Neural cell (in vitro differentiated cells): ENCODE measurements at regions not wholly inside any gene's neighbourhood (a gene's known extent, or its start where the extent isn't known, plus 50 kb on each side); places are given as distances from the start of the nearest gene placed in this dataset.

Source experiments
- H2AFZ ChIP-seq: fragments of 200-600, 300-800 bp; sonication (generic), shearing (Covaris generic); 2 replicates; pipeline ENCODE4 v1.6.0; 2014; ENCODE audit warnings: low read depth, mild to moderate bottlenecking, antibody characterized with exemption, low read length, moderate library complexity
- H3F3A ChIP-seq: fragments of 200-600 bp; shearing (Covaris generic); 2 replicates; pipeline ENCODE4 v1.6.1; 2016; ENCODE audit warnings: mild to moderate bottlenecking, moderate library complexity, mixed read lengths, antibody characterized with exemption, low read length; ENCODE audit not compliant: insufficient read depth, poor library complexity, severe bottlenecking
- H3K27ac ChIP-seq: fragments of 200-600, 300-800 bp; sonication (generic), shearing (Covaris generic); 2 replicates; pipeline ENCODE4 v1.5.1; 2014; ENCODE audit warnings: mild to moderate bottlenecking, low read length, moderate library complexity
- H3K27me3 ChIP-seq: fragments of 300-800, 200-600 bp; sonication (generic), shearing (Covaris generic); 2 replicates; pipeline ENCODE4 v1.6.0; 2014; ENCODE audit warnings: mild to moderate bottlenecking, low read depth, low read length, moderate library complexity; ENCODE audit not compliant: insufficient read depth
- H3K36me3 ChIP-seq: fragments of 300-800, 200-600 bp; sonication (generic), shearing (Covaris generic); 2 replicates; pipeline ENCODE4 v1.5.1; 2014; ENCODE audit warnings: mild to moderate bottlenecking, antibody characterized with exemption, low read length, moderate library complexity; ENCODE audit not compliant: insufficient read depth
- H3K4me2 ChIP-seq: fragments of 300-800, 200-600 bp; sonication (generic), shearing (Covaris generic); 2 replicates; pipeline ENCODE4 v1.6.0; 2014; ENCODE audit warnings: mild to moderate bottlenecking, low read length
- H3K4me3 ChIP-seq: fragments of 300-800, 200-600 bp; sonication (generic), shearing (Covaris generic); 2 replicates; pipeline ENCODE4 v1.5.1; 2014; ENCODE audit warnings: mild to moderate bottlenecking, low read length, moderate library complexity
- H3K79me2 ChIP-seq: fragments of 200-600 bp; shearing (Covaris generic); replicated peaks from 2 replicates; pipeline ENCODE4 v1.6.0; 2014; ENCODE audit warnings: mild to moderate bottlenecking, low read length, moderate library complexity; ENCODE audit not compliant: insufficient read depth
- H3K9ac ChIP-seq: fragments of 300-800, 200-600 bp; sonication (generic), shearing (Covaris generic); 2 replicates; pipeline ENCODE4 v1.6.1; 2016; ENCODE audit warnings: mild to moderate bottlenecking, low read length, mixed read lengths
- H3K9me2 ChIP-seq: fragments of 200-600 bp; shearing (Covaris generic); 2 replicates; pipeline ENCODE4 v1.6.1; 2016; ENCODE audit warnings: mild to moderate bottlenecking, low read length, mixed read lengths; ENCODE audit not compliant: insufficient read depth
- H3K9me3 ChIP-seq: fragments of 200-600, 300-800 bp; sonication (generic), shearing (Covaris generic); 2 replicates; pipeline ENCODE4 v1.6.1; 2016; ENCODE audit warnings: mild to moderate bottlenecking, mixed run types, low read length, moderate library complexity, mixed read lengths
- H4K20me1 ChIP-seq: fragments of 200-600 bp; shearing (Covaris generic); 2 replicates; pipeline ENCODE4 v1.6.1; 2016; ENCODE audit warnings: mild to moderate bottlenecking, mixed run types; ENCODE audit not compliant: insufficient read depth
- CTCF ChIP-seq: fragments of 450-650 bp; IDR thresholded peaks from 2 replicates; pipeline ENCODE4 v1.5.1; 2014; ENCODE audit warnings: antibody characterized with exemption, mild to moderate bottlenecking, moderate library complexity; ENCODE audit not compliant: poor library complexity, severe bottlenecking
- EP300 ChIP-seq: fragments of 450-650 bp; conservative IDR thresholded peaks from 2 replicates; pipeline ENCODE4 v1.6.1; 2014; ENCODE audit warnings: antibody characterized with exemption, mild to moderate bottlenecking, moderate library complexity; ENCODE audit not compliant: poor library complexity, severe bottlenecking
- EZH2 ChIP-seq: fragments of 200-600, 300-800 bp; shearing (Covaris generic), sonication (generic); IDR thresholded peaks from 2 replicates; pipeline ENCODE4 v1.6.1; 2014; ENCODE audit warnings: antibody characterized with exemption, low read length, borderline replicate concordance, mild to moderate bottlenecking; ENCODE audit not compliant: insufficient read depth, poor library complexity, severe bottlenecking
- MXI1 ChIP-seq: fragments of 450-650 bp; conservative IDR thresholded peaks from 2 replicates; pipeline ENCODE4 v1.6.1; 2014; ENCODE audit warnings: antibody characterized with exemption, mild to moderate bottlenecking; ENCODE audit not compliant: poor library complexity, severe bottlenecking
- POLR2AphosphoS5 ChIP-seq: IDR thresholded peaks from 2 replicates; pipeline ENCODE4 v1.6.1; 2012
- RAD21 ChIP-seq: fragments of 450-650 bp; conservative IDR thresholded peaks from 2 replicates; pipeline ENCODE4 v1.6.1; 2014; ENCODE audit warnings: antibody characterized with exemption, mild to moderate bottlenecking, moderate library complexity
- SMC3 ChIP-seq: fragments of 450-650 bp; conservative IDR thresholded peaks from 2 replicates; pipeline ENCODE4 v1.6.1; 2014; ENCODE audit warnings: antibody characterized with exemption, mild to moderate bottlenecking, moderate library complexity; ENCODE audit not compliant: poor library complexity
- TAF1 ChIP-seq: IDR thresholded peaks from 2 replicates; pipeline ENCODE4 v1.6.1; 2012; ENCODE audit warnings: low read depth
- TF ChIP-seq, protein P1 (sequence below): IDR thresholded peaks from 2 replicates; pipeline ENCODE4 v1.6.1; 2012; ENCODE audit warnings: borderline replicate concordance

GRCh38 chr5:135108992-135109391, 75.0 kb upstream of the PITX1 start:
- H3K4me3 ChIP-seq: no peak overlapping the region
- no peak for TF ChIP-seq RAD21
- no peak for TF ChIP-seq EZH2
- H3K36me3 ChIP-seq: no peaks in the 10 kb centered on the region
- no peaks in the 10 kb centered on the region for H3K27me3 ChIP-seq
- H3K9ac ChIP-seq: no peak overlapping the region
- H3K79me2 ChIP-seq: no peaks in the 10 kb centered on the region
- H3K9me3 ChIP-seq: no peaks in the 10 kb centered on the region
- no peaks in the 10 kb centered on the region for H3F3A ChIP-seq
- H2AFZ ChIP-seq: no peak overlapping the region
- H3K27ac ChIP-seq: no peak overlapping the region
- no peak overlapping the region for H3K4me2 ChIP-seq
- no peaks in the 10 kb centered on the region for H4K20me1 ChIP-seq
- no peaks in the 10 kb centered on the region for H3K9me2 ChIP-seq

GRCh38 chr5:135108569-135108968, 74.5 kb upstream of the PITX1 start:
- Histone ChIP-seq H3K9me2 (no peaks in the 10 kb centered on the region), H3K79me2 (no peaks in the 10 kb centered on the region), H3K4me3 (no peak overlapping the region), H3F3A (no peaks in the 10 kb centered on the region), H4K20me1 (no peaks in the 10 kb centered on the region), H3K36me3 (no peaks in the 10 kb centered on the region), H3K27me3 (no peaks in the 10 kb centered on the region), H3K4me2 (no peak overlapping the region), H3K9ac (no peak overlapping the region), H3K9me3 (no peaks in the 10 kb centered on the region), H3K27ac (no peak overlapping the region), H2AFZ (no peak overlapping the region)
- TF ChIP-seq CTCF: no peak

DNA sequence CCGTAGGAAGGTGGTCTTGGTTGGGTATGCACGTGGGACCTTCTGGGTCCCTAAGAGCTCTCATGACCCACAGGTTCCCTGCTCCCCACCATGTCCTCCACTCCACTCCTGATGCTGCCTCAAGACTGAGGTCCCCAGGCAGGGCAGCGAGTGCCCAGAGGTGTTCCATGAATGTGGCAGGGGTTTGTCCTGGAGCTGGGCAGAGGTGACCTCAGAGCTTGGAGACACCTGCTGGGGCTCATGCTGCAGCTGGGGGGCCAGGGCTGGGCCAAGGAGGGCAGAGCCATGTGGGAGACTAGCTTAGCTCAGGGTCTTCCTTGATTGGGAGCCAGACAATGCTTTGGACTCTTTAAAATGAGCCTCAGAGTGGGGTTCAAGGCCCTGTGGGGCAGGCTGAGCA, 74.0 kb upstream of the PITX1 start:
- Histone ChIP-seq H3F3A (no peaks in the 10 kb centered on the region), H3K9me3 (no peaks in the 10 kb centered on the region), H3K9me2 (no peaks in the 10 kb centered on the region), H3K27ac (no peak overlapping the region), H3K27me3 (no peaks in the 10 kb centered on the region), H4K20me1 (no peaks in the 10 kb centered on the region), H3K4me3 (no peak overlapping the region), H3K79me2 (no peaks in the 10 kb centered on the region), H3K36me3 (no peaks in the 10 kb centered on the region), H3K4me2 (no peak overlapping the region), H3K9ac (no peak overlapping the region), H2AFZ (no peak overlapping the region)
- no peak for TF ChIP-seq MXI1
- TF ChIP-seq TAF1: no peak
- no peak for TF ChIP-seq EP300
- no peak for TF ChIP-seq SMC3
- no peak for TF ChIP-seq EZH2
- no peak for TF ChIP-seq RAD21
- no peak for TF ChIP-seq POLR2AphosphoS5
- no peak for TF ChIP-seq CTCF
- TF ChIP-seq, protein P1, sequence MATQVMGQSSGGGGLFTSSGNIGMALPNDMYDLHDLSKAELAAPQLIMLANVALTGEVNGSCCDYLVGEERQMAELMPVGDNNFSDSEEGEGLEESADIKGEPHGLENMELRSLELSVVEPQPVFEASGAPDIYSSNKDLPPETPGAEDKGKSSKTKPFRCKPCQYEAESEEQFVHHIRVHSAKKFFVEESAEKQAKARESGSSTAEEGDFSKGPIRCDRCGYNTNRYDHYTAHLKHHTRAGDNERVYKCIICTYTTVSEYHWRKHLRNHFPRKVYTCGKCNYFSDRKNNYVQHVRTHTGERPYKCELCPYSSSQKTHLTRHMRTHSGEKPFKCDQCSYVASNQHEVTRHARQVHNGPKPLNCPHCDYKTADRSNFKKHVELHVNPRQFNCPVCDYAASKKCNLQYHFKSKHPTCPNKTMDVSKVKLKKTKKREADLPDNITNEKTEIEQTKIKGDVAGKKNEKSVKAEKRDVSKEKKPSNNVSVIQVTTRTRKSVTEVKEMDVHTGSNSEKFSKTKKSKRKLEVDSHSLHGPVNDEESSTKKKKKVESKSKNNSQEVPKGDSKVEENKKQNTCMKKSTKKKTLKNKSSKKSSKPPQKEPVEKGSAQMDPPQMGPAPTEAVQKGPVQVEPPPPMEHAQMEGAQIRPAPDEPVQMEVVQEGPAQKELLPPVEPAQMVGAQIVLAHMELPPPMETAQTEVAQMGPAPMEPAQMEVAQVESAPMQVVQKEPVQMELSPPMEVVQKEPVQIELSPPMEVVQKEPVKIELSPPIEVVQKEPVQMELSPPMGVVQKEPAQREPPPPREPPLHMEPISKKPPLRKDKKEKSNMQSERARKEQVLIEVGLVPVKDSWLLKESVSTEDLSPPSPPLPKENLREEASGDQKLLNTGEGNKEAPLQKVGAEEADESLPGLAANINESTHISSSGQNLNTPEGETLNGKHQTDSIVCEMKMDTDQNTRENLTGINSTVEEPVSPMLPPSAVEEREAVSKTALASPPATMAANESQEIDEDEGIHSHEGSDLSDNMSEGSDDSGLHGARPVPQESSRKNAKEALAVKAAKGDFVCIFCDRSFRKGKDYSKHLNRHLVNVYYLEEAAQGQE: no peak
